ENCODE measurements at regions not wholly inside any gene's neighbourhood (a gene's known extent, or its start where the extent isn't known, plus 50 kb on each side); places are given as distances from the start of the nearest gene placed in this dataset.

GRCh38 chr16:86970726-86971125, 346.5 kb downstream of the C16orf95 start:
- TF ChIP-seq CTCF (IDR thresholded peaks at IDR 0.05; ENCODE audit: borderline replicate concordance, extremely low read depth, low read length, poor library complexity, severe bottlenecking) (no peak), EZH2 (IDR thresholded peaks at IDR 0.05; ENCODE audit: borderline replicate concordance, low read depth, low read length, severe bottlenecking) (no peak)
